ENCODE measurements at regions not wholly inside any gene's neighbourhood (a gene's known extent, or its start where the extent isn't known, plus 50 kb on each side); places are given as distances from the start of the nearest gene placed in this dataset.

DNA sequence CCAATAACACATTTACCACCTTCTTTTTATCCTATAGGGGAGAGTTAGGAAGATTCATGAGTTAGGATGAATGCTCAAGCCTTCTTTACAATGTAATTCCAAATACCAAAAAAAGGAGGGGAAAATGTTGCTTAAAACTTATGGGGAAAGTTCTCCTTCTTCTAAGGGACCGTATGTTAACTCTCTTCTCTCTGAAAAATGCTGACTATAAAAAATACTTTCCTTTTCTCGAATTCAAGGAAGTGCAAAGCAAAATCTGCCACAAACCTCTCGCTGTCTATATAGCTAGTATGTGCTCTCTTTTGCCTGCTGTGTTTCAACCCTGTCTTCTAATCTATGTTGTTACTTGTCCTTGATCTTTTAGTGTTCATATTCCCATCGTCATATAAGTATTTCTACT, 768.6 kb upstream of the C9orf72 start:
- no peak overlapping the region for H3K4me3 ChIP-seq
- H3K27ac ChIP-seq = no peak overlapping the region
- H3K4me1 ChIP-seq = no peaks in the 10 kb centered on the region
- intact Hi-C loops (cut with DNase I) = no loop called here
- 67 to 76% methylated on average over 4 of the region's 4 CpGs for WGBS, 2 donors
- no peaks in the 10 kb centered on the region for H3K27me3 ChIP-seq
- H3K36me3 ChIP-seq = no peaks in the 10 kb centered on the region
- no peaks in the 10 kb centered on the region for H3K9me3 ChIP-seq
- TF ChIP-seq, protein P1, sequence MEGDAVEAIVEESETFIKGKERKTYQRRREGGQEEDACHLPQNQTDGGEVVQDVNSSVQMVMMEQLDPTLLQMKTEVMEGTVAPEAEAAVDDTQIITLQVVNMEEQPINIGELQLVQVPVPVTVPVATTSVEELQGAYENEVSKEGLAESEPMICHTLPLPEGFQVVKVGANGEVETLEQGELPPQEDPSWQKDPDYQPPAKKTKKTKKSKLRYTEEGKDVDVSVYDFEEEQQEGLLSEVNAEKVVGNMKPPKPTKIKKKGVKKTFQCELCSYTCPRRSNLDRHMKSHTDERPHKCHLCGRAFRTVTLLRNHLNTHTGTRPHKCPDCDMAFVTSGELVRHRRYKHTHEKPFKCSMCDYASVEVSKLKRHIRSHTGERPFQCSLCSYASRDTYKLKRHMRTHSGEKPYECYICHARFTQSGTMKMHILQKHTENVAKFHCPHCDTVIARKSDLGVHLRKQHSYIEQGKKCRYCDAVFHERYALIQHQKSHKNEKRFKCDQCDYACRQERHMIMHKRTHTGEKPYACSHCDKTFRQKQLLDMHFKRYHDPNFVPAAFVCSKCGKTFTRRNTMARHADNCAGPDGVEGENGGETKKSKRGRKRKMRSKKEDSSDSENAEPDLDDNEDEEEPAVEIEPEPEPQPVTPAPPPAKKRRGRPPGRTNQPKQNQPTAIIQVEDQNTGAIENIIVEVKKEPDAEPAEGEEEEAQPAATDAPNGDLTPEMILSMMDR (IDR thresholded peaks at IDR 0.05) = no peak
- TF ChIP-seq POLR2A (IDR thresholded peaks at IDR 0.05) = no peak
- DNase-seq = no peak

DNA sequence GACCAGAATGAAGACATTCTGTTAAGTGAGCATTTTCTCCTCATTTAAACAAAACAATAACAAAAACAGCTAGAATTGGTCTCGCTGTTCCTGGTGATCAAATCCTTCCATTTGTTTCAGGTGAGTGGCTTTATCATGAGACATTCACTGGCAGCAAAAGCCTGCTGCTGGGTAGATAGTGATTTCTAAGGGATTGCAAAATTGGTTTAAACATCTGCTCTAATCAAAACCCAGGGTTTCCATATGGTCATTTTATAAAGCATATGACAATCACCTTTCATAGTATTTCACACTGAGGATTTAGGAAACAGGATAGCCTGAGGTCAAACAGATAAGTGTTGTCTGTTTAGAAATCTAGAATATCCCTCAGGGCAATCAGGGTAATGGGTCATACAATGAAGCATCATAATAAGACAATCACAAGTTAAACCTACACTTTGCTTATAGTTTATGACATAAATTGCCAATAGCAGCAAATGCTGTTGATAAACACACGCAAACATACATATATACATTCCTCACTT, 769.6 kb upstream of the C9orf72 start:
- no peak for DNase-seq
- H3K27me3 ChIP-seq = no peaks in the 10 kb centered on the region
- WGBS, 2 donors = 84% methylated on average over 2 of the region's 2 CpGs
- TF ChIP-seq POLR2A (IDR thresholded peaks at IDR 0.05) = no peak
- TF ChIP-seq, protein P1 (IDR thresholded peaks at IDR 0.05) = no peak
- no peak overlapping the region for H3K4me3 ChIP-seq
- intact Hi-C loops (cut with DNase I) = no loop called here
- H3K36me3 ChIP-seq = no peaks in the 10 kb centered on the region
- no peaks in the 10 kb centered on the region for H3K4me1 ChIP-seq
- H3K9me3 ChIP-seq = no peaks in the 10 kb centered on the region
- H3K27ac ChIP-seq = no peak overlapping the region

DNA sequence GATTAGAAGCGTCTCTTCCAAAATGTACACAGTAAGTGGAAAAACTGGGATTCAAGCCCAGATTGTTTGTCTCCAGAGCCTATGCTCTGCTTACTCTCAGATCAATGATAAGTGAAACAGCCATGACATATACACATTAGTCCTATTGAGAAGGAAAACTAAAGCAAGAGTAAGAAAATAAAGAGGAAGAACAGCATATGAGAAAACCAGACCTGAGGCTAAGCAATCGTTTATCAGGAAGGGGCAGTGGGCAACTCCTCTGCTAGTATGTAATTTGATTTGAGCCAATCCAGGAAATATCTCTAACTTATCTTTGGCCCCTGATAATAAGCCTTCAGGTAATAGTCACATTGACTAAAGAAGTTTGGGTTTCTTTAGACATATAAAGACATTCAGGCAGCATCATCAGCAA, 789.9 kb upstream of the C9orf72 start:
- no peak for DNase-seq
- Histone ChIP-seq H3K9me3 (no peaks in the 10 kb centered on the region), H3K27ac (no peak overlapping the region), H3K27me3 (no peaks in the 10 kb centered on the region), H3K4me1 (no peaks in the 10 kb centered on the region), H3K36me3 (no peaks in the 10 kb centered on the region), H3K4me3 (no peak overlapping the region)
- intact Hi-C loops (cut with DNase I) = no loop called here
- TF ChIP-seq POLR2A (IDR thresholded peaks at IDR 0.05) = no peak
- TF ChIP-seq, protein P1 (IDR thresholded peaks at IDR 0.05) = no peak
- WGBS, 2 donors = 56 to 61% methylated on average over 2 of the region's 2 CpGs

DNA sequence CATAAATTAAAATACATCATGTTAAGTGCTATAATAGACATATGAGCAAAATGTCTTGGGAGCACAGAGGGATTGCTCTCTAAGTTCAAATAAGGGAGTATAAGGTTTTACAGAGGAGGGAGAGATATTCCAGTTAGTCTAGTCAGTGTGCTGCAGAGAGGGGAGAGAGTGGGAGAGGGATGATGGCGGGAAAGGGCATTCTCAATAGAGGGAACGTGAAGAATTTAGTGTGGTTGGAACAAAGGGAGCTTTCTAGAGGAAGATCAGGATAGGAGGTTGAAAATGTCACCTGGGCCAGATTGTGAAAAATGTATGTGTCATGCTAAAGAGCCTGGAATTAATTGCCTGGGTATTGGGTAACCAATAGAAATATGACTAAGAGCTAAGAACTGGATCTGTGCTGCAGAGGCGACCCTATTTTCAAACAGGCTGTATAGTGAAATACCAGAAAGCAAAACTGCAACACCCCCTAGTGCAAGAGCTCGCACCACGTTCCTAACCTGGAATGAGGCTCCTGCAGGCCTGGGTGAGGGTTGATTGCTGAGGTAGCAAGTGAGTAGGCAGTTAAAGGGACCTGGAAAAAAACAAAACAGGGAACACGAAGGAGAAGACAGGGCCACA, 791.8 kb upstream of the C9orf72 start:
- no peak for DNase-seq
- H3K9me3 ChIP-seq = no peaks in the 10 kb centered on the region
- no peaks in the 10 kb centered on the region for H3K4me1 ChIP-seq
- no peak for TF ChIP-seq POLR2A (IDR thresholded peaks at IDR 0.05)
- TF ChIP-seq, protein P1 (IDR thresholded peaks at IDR 0.05) = no peak
- no peak overlapping the region for H3K27ac ChIP-seq
- H3K36me3 ChIP-seq = no peaks in the 10 kb centered on the region
- H3K4me3 ChIP-seq = no peak overlapping the region
- H3K27me3 ChIP-seq = no peaks in the 10 kb centered on the region
- intact Hi-C loops (cut with DNase I) = no loop called here
- 51 to 56% methylated on average over 6 of the region's 6 CpGs for WGBS, 2 donors

DNA sequence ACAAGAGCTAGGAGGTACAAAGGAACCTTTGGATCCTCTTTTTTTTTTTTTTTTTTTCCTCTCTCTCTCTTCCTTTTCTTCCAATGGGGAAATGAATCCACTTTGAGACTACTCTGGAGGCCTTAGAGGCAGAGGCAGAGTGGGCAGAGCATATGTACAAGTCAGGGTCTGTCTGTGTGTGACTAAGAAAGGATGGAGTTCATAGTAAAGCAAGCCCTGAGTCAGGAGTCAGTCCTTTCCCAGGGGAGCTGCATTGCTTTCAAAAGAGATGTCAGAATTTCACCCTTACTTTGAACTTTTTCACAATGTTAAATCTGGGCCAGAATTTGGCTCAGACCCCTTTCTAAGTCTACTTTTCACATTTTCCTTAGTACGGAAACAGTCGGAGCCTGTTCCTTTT, 792.4 kb upstream of the C9orf72 start:
- Histone ChIP-seq H3K27me3 (no peaks in the 10 kb centered on the region), H3K27ac (no peak overlapping the region), H3K36me3 (no peaks in the 10 kb centered on the region), H3K9me3 (no peaks in the 10 kb centered on the region), H3K4me3 (no peak overlapping the region), H3K4me1 (no peaks in the 10 kb centered on the region)
- TF ChIP-seq POLR2A (IDR thresholded peaks at IDR 0.05) = no peak
- TF ChIP-seq, protein P1 (IDR thresholded peaks at IDR 0.05) = no peak
- WGBS, 2 donors = 96 to 98% methylated on average over 2 of the region's 2 CpGs
- intact Hi-C loops (cut with DNase I) = no loop called here
- DNase-seq = no peak
